PC-9 (cell line): ENCODE measurements at regions not wholly inside any gene's neighbourhood (a gene's known extent, or its start where the extent isn't known, plus 50 kb on each side); places are given as distances from the start of the nearest gene placed in this dataset.

Experiments used
- BruUV-seq: library from RNA; stranded (reverse); fragments of 400-500 nt; replicated peaks from 2 replicates; lab custom pipeline; 2021; lab: Mats Ljungman, UMichigan
- CTCF ChIA-PET: fragments of 300-600 bp; sonication (Branson Sonifier 250); formaldehyde crosslinking; loops from one replicate; lab custom pipeline; 2022; ENCODE audit warnings: antibody characterized with exemption; lab: Charles Lee
- POLR2A ChIA-PET: fragments of 300-600 bp; sonication (Branson Sonifier 250); formaldehyde crosslinking; loops from one replicate; lab custom pipeline; 2022; ENCODE audit warnings: antibody characterized with exemption; ENCODE audit not compliant: unreplicated experiment; lab: Charles Lee
- DNase-seq, 2 experiments: peaks; one replicate each; pipeline versions ENCODE4 v3.0.0 to v3.0.0-alpha.2; 2015 to 2022; ENCODE audit warnings: mixed read lengths in 1 of 2
- H2AFZ ChIP-seq: fragments of 200-600 bp; sonication (generic); 2 replicates; pipeline ENCODE4 v1.8.1; 2017; ENCODE audit warnings: antibody characterized with exemption
- H3F3A ChIP-seq: fragments of 200-600 bp; sonication (generic); 2 replicates; pipeline ENCODE4 v1.8.1; 2017; ENCODE audit warnings: antibody characterized with exemption, mild to moderate bottlenecking, low read depth; ENCODE audit not compliant: insufficient read depth
- H3K27ac ChIP-seq: fragments of 200-600 bp; sonication (generic); 2 replicates; pipeline ENCODE4 v1.6.1; 2016; ENCODE audit warnings: mixed run types
- H3K27me3 ChIP-seq: fragments of 200-600 bp; sonication (generic); 2 replicates; pipeline ENCODE4 v1.6.1; 2016; ENCODE audit warnings: low read depth, mixed run types; ENCODE audit not compliant: insufficient read depth
- H3K36me3 ChIP-seq: fragments of 200-600 bp; sonication (generic); 2 replicates; pipeline ENCODE4 v1.6.1; 2016; ENCODE audit warnings: low read depth, mixed run types
- H3K4me1 ChIP-seq: fragments of 200-600 bp; sonication (generic); replicated peaks from 2 replicates; pipeline ENCODE4 v1.6.1; 2016; ENCODE audit warnings: mixed run types; ENCODE audit not compliant: insufficient read depth
- H3K4me2 ChIP-seq: fragments of 200-600 bp; sonication (generic); 2 replicates; pipeline ENCODE4 v1.6.1; 2017; ENCODE audit warnings: mixed run types
- H3K4me3 ChIP-seq: fragments of 200-600 bp; sonication (generic); 2 replicates; pipeline ENCODE4 v1.6.1; 2016; ENCODE audit warnings: mixed run types
- H3K79me2 ChIP-seq: fragments of 200-600 bp; sonication (generic); 2 replicates; pipeline ENCODE4 v1.6.1; 2017; ENCODE audit warnings: low read depth, mixed run types
- H3K9me2 ChIP-seq: fragments of 200-600 bp; sonication (generic); 2 replicates; pipeline ENCODE4 v1.8.1; 2017; ENCODE audit warnings: mild to moderate bottlenecking; ENCODE audit not compliant: insufficient read depth
- H3K9me3 ChIP-seq: fragments of 200-600 bp; sonication (generic); 2 replicates; pipeline ENCODE4 v1.8.1; 2016; ENCODE audit warnings: low read depth; ENCODE audit not compliant: insufficient read depth
- H4K20me1 ChIP-seq: fragments of 200-600 bp; sonication (generic); 2 replicates; pipeline ENCODE4 v1.8.1; 2017; ENCODE audit not compliant: insufficient read depth
- CTCF ChIP-seq: fragments of 200-600 bp; sonication (generic); conservative IDR thresholded peaks from 2 replicates; pipeline ENCODE4 v1.6.1; 2017; ENCODE audit warnings: mixed run types, antibody characterized with exemption, mild to moderate bottlenecking, moderate library complexity
- EZH2 ChIP-seq: fragments of 200-600 bp; sonication (generic); IDR thresholded peaks from 2 replicates; pipeline ENCODE4 v1.8.0; 2017; ENCODE audit warnings: antibody characterized with exemption, low read depth
- intact Hi-C: fragments of 100-400 bp; cut with micrococcal nuclease; formaldehyde crosslinking; loops from one replicate; pipeline ENCODE4 v1.10.0; 2022; ENCODE audit not compliant: unreplicated experiment

GRCh38 chr5:167790045-167790444, 501.4 kb upstream of the WWC1 start:
- Histone ChIP-seq H2AFZ (no peak overlapping the region), H3K9me2 (no peaks in the 10 kb centered on the region), H3K9me3 (no peaks in the 10 kb centered on the region), H3K79me2 (no peaks in the 10 kb centered on the region), H3K27ac (no peak overlapping the region), H3F3A (no peaks in the 10 kb centered on the region), H3K4me3 (no peak overlapping the region), H3K4me1 (no peaks in the 10 kb centered on the region), H3K27me3 (no peaks in the 10 kb centered on the region), H3K36me3 (no peaks in the 10 kb centered on the region), H3K4me2 (no peak overlapping the region), H4K20me1 (no peaks in the 10 kb centered on the region)
- BruUV-seq: no TSS peak
- TF ChIP-seq EZH2 (no peak), CTCF (no peak)
- CTCF ChIA-PET: no interaction called here
- intact Hi-C loops: no loop called here
- no peak for DNase-seq
- POLR2A ChIA-PET: no interaction called here

- Histone ChIP-seq H3K36me3 (no peaks in the 10 kb centered on the region), H3K9me3 (no peaks in the 10 kb centered on the region), H3K9me2 (no peaks in the 10 kb centered on the region), H4K20me1 (no peaks in the 10 kb centered on the region), H3K4me3 (no peak overlapping the region), H3K27ac (no peak overlapping the region), H2AFZ (no peak overlapping the region), H3K79me2 (no peaks in the 10 kb centered on the region), H3F3A (no peaks in the 10 kb centered on the region), H3K4me1 (no peaks in the 10 kb centered on the region), H3K4me2 (no peak overlapping the region), H3K27me3 (no peaks in the 10 kb centered on the region)
- intact Hi-C loops: no loop called here
- no peak for DNase-seq
- TF ChIP-seq EZH2: no peak
- no peak for TF ChIP-seq CTCF
- CTCF ChIA-PET: no interaction called here
- POLR2A ChIA-PET: no interaction called here
- BruUV-seq: no TSS peak
Measured at GRCh38 chr5:167790462-167791260, 500.8 kb upstream of the WWC1 start.

- TF ChIP-seq CTCF: no peak
- TF ChIP-seq EZH2: no peak
- Histone ChIP-seq H3F3A (no peaks in the 10 kb centered on the region), H3K79me2 (no peaks in the 10 kb centered on the region), H3K4me1 (no peaks in the 10 kb centered on the region), H3K9me3 (no peaks in the 10 kb centered on the region), H4K20me1 (no peaks in the 10 kb centered on the region), H3K9me2 (no peaks in the 10 kb centered on the region), H3K27ac (no peak overlapping the region), H3K36me3 (no peaks in the 10 kb centered on the region), H2AFZ (no peak overlapping the region), H3K4me2 (no peak overlapping the region), H3K4me3 (no peak overlapping the region), H3K27me3 (no peaks in the 10 kb centered on the region)
- POLR2A ChIA-PET: no interaction called here
- DNase-seq: no peak
- intact Hi-C loops: no loop called here
- CTCF ChIA-PET: interaction anchor here (0.6 kb wide), 1 partner anchor 415 kb away, joined by 3 read pairs; no protein-coding TSS in a partner anchor
- BruUV-seq: no TSS peak
Measured at GRCh38 chr5:167792514-167792913, 498.9 kb upstream of the WWC1 start.
